ENCODE measurements at regions not wholly inside any gene's neighbourhood (a gene's known extent, or its start where the extent isn't known, plus 50 kb on each side); places are given as distances from the start of the nearest gene placed in this dataset.

- no peak for DNase-seq
Measured at GRCh38 chr5:152529440-152529839, 124.4 kb upstream of the NMUR2 start.

GRCh38 chr5:152532714-152533113 is 127.6 kb upstream of the NMUR2 start:
- H3K27me3 ChIP-seq (ENCODE audit: low read depth): no peaks in the 10 kb centered on the region
- no peaks in the 10 kb centered on the region for H3K36me3 ChIP-seq
- H3K4me1 ChIP-seq: peaks cover 6% of the 10 kb centered on the region
- TF ChIP-seq CTCF (IDR thresholded peaks at IDR 0.05): peak; percentile 43
- H3K4me3 ChIP-seq: no peak overlapping the region
- ATAC-seq (peak in 1 of 2 donors; percentile 45), DNase-seq (no peak)
- intact Hi-C loops (cut with DNase I): no loop called here
- no peak overlapping the region for H3K27ac ChIP-seq
- no peaks in the 10 kb centered on the region for H3K9me3 ChIP-seq

More at GRCh38 chr5:152529440-152529839, 124.4 kb upstream of the NMUR2 start:
- Histone ChIP-seq H3K36me3 (no peaks in the 10 kb centered on the region), H3K27me3 (ENCODE audit: low read depth) (no peaks in the 10 kb centered on the region), H3K9me3 (no peaks in the 10 kb centered on the region), H3K27ac (no peak overlapping the region), H3K4me3 (no peak overlapping the region), H3K4me1 (peaks cover 11% of the 10 kb centered on the region)
- no peak for TF ChIP-seq CTCF (IDR thresholded peaks at IDR 0.05)
- no peak for ATAC-seq
- intact Hi-C loops (cut with DNase I): no loop called here

GRCh38 chr5:152534641-152535040 is 129.6 kb upstream of the NMUR2 start:
- Histone ChIP-seq H3K9me3 (no peaks in the 10 kb centered on the region), H3K4me1 (no peaks in the 10 kb centered on the region), H3K27me3 (ENCODE audit: low read depth) (no peaks in the 10 kb centered on the region), H3K27ac (no peak overlapping the region), H3K36me3 (no peaks in the 10 kb centered on the region), H3K4me3 (no peak overlapping the region)
- intact Hi-C loops (cut with DNase I): no loop called here
- DNase-seq (no peak), ATAC-seq (no peak)
- no peak for TF ChIP-seq CTCF (IDR thresholded peaks at IDR 0.05)

- H3K36me3 ChIP-seq: no peaks in the 10 kb centered on the region
- TF ChIP-seq CTCF (IDR thresholded peaks at IDR 0.05): no peak
- H3K4me3 ChIP-seq: no peak overlapping the region
- no peaks in the 10 kb centered on the region for H3K4me1 ChIP-seq
- H3K9me3 ChIP-seq: no peaks in the 10 kb centered on the region
- ATAC-seq (no peak), DNase-seq (no peak)
- no peaks in the 10 kb centered on the region for H3K27me3 ChIP-seq (ENCODE audit: low read depth)
- no peak overlapping the region for H3K27ac ChIP-seq
- intact Hi-C loops (cut with DNase I): no loop called here
Measured at GRCh38 chr5:152542741-152543140, 137.7 kb upstream of the NMUR2 start.

- Histone ChIP-seq H3K4me1 (no peaks in the 10 kb centered on the region), H3K36me3 (no peaks in the 10 kb centered on the region), H3K27me3 (ENCODE audit: low read depth) (no peaks in the 10 kb centered on the region), H3K4me3 (no peak overlapping the region), H3K27ac (no peak overlapping the region), H3K9me3 (no peaks in the 10 kb centered on the region)
- no peak for DNase-seq
- ATAC-seq: no peak
- intact Hi-C loops (cut with DNase I): no loop called here
- no peak for TF ChIP-seq CTCF (IDR thresholded peaks at IDR 0.05)
Measured at GRCh38 chr5:152546493-152546892, 141.4 kb upstream of the NMUR2 start.

- Histone ChIP-seq H3K27ac (no peak overlapping the region), H3K27me3 (ENCODE audit: low read depth) (no peaks in the 10 kb centered on the region), H3K4me3 (no peak overlapping the region), H3K9me3 (no peaks in the 10 kb centered on the region), H3K36me3 (no peaks in the 10 kb centered on the region), H3K4me1 (no peaks in the 10 kb centered on the region)
- intact Hi-C loops (cut with DNase I): no loop called here
- no peak for ATAC-seq
- TF ChIP-seq CTCF (IDR thresholded peaks at IDR 0.05): no peak
- no peak for DNase-seq
Measured at GRCh38 chr5:152547202-152547601, 142.1 kb upstream of the NMUR2 start.

Measured in lower lobe of right lung (tissue), 2 donors.